Left forelimb (tissue), 1 donor: ENCODE measurements at regions not wholly inside any gene's neighbourhood (a gene's known extent, or its start where the extent isn't known, plus 50 kb on each side); places are given as distances from the start of the nearest gene placed in this dataset.

Source experiments
- DNase-seq: peaks from one replicate; pipeline ENCODE4 v3.0.0-alpha.2; 2018; ENCODE audit warnings: low spot score

GRCh38 chr20:60321601-60322000 lies 363.4 kb downstream of the CDH26 start:
- no peak for DNase-seq

DNA sequence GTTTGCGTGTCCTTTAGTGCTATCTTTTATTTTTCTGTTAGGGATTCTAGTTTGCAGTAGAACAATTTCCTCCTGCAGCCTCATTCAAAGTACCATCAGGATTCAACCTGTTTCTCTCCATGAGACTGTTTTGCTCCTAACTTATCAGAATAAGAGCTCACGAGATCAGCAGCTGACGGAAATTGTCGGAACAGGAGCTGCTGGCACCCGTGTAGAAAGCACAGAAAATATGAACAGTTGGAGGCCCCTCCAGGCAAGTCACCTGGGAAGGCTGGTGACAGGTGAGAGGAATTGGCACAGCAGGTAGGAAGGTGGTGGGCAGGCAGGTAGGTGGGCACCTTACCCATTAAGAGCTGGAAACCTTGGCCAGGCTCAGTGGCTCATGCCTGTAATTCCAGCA lies 368.6 kb downstream of the CDH26 start:
- no peak for DNase-seq

- DNase-seq, result no peak
Measured at GRCh38 chr20:60327971-60328660, 369.9 kb downstream of the CDH26 start.

- DNase-seq, result no peak
Measured at GRCh38 chr20:60330461-60330860, 372.2 kb downstream of the CDH26 start.

- no peak for DNase-seq
Measured at GRCh38 chr20:60331688-60332300, 373.6 kb downstream of the CDH26 start.

- DNase-seq, result no peak
Measured at GRCh38 chr20:60332523-60332922, 374.3 kb downstream of the CDH26 start.

- no peak for DNase-seq
Measured at GRCh38 chr20:60334911-60335310, 376.7 kb downstream of the CDH26 start.

DNA sequence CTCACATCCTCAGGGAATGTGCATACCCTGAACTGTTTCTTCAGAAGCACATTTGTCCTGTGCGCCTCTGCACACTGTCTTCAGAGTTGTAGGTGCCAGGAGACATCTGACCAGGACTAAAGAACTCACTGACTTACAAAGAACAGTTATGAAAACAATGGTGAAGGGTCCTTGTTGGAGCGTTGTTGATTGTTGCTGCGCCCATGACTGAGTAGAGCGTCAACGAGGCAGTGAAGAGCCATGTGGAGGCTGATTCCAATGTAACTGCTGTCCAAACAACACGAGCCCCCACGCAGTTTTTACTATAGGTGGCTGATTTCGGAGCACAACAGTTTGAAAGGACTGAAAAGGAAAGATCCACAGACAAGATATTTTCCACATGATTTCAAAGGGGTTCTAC lies 380.3 kb downstream of the CDH26 start:
- DNase-seq, result no peak

DNA sequence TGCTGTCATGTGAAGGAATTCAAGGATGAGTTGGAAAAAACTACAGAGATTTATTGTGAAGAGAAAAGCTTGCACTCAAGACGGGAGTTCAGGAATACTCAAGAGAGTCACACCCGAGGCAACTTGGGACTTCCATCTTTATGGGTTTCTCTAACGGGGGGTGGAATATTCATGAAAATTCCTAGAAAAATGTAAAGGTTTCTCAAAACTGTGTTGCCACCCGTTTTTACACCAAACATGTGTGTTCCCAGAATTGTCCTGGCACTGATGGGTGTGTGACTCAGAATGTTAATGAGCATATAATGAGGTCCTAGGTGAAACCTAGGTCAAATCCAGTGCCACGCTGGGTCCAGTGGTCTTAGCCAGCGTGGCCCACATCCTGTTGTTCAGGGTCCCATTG lies 381.5 kb downstream of the CDH26 start:
- no peak for DNase-seq

DNA sequence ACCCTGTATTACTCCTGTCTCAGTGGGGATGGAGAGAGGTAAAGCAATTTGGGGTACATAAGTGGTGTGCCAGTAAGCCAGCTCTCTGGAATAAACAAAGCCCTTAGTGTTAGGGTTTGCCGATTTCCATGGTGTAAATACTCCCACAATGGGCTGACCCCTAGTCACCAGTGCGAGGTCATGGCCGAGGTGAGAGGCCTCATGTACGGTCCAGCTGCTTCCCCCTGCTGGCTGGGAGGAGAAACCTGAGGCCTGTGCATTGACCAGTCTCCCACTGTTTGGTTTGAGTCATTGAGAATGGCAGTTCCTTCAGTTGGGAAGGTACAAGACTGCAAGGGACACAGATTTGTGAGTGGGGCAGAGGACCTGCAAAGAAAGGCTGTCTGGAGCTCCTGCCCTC lies 382.0 kb downstream of the CDH26 start:
- no peak for DNase-seq

DNA sequence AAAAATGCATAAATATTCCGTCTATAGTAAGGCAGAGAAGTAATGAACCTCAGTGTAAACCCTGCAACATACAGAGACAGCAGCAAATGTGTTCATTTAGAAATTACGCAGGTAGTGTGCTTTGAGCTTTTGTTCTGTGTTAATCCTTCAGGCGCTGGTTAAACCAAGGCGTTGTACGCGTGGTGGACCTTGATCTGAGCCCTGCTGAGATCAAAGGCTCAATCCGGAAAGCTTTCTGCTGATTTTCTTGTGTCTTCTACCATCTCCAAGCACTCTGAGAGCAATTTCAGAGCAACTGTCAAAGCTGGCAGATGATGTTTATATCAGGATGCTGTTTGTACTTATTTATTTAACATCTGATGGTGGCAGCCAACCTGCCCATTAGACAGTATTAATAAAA lies 382.8 kb downstream of the CDH26 start:
- DNase-seq, result no peak

DNA sequence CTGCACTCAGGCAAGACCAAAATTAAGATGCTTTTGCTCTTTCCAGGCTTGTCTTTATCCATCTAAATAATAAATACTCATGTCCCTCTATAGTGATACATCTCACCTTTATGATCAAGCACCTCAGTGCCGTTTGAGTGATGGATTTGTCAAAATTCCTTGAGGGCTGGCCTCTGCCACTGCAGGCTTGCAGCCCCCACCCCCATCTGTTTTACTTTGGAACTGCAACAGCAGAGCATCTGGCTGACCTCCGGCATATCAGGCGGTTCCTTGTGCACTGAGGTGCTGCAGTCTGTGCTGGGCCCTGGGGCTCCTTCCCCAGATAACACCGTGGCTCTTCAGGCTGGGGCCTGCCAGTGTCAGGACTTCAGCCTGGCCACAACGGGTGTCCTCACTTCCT lies 386.9 kb downstream of the CDH26 start:
- no peak for DNase-seq

DNA sequence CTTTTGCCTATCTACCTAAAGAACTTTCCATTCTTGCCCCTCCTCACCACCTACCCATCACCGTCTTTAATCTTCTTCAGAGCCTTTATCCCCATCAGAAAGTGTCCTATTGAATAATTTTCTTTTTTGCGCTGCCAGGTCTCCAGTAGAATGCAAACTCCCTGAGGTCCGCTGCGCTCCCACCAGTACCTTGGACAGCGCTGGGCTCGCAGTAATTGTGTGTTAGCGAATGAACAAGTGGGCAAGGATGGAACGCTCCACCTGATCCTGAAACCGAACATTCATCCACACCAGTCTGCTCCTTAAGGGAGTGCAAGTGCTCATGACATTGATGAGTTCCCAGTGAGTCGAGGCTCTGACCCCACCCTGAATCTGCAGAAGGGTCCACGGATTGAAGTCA lies 391.2 kb downstream of the CDH26 start:
- DNase-seq, result no peak

GRCh38 chr20:60352017-60352416 lies 393.8 kb downstream of the CDH26 start:
- no peak for DNase-seq

GRCh38 chr20:60352596-60352995 lies 394.4 kb downstream of the CDH26 start:
- DNase-seq, result no peak

GRCh38 chr20:60354024-60354580 lies 395.9 kb downstream of the CDH26 start:
- no peak for DNase-seq

GRCh38 chr20:60358101-60358500 lies 399.9 kb downstream of the CDH26 start:
- no peak for DNase-seq

- no peak for DNase-seq
Measured at GRCh38 chr20:60359010-60359409, 400.8 kb downstream of the CDH26 start.

DNA sequence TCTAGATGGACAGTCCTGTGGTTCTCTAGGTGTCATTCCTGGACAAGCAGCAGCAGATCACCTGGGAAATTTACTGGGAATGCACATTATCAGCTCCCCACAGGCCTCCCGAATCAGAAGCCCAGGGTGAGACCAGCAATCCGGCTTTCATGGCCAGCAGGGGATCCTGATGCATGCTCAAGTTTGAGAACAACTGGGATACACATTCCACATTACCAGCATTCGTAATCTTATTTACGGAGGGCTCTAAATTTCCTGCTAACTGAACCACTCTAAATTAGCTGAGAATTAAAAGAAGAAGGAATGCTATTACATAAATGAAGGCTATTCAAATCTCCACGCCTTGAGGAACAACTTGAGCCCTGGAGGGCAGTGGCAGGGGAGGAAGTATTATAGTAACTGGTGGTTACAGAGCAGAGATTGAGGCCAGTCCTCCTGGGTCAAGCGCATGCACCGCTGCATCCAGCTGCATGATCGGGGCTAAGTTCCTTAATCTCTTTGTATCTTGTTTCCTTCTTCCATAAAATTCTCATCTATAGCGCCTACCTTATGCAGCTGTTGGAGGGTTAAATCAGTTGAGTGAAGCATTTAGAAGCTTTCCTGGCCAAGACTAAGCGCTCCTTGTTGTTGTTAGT lies 403.7 kb downstream of the CDH26 start:
- DNase-seq, result no peak

DNA sequence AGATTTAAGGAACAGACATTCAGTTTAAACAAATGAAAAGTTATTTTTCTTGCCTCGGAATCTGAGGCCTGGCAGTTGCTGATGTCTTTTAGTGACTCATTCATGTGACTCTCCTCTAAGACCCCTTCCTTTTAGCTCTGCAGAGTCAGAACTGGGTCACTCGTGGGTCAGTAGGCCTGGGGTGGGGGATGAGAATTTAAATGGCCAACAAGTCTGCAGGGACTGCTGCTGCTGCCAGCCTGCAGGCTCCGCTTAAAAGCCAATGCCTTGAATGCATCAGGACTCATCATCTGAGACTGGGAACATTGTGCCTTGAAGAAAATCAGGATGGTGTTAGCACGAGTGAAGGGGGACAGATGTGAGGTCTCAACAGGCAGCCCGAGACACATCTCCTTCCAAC lies 404.3 kb downstream of the CDH26 start:
- DNase-seq, result no peak

DNA sequence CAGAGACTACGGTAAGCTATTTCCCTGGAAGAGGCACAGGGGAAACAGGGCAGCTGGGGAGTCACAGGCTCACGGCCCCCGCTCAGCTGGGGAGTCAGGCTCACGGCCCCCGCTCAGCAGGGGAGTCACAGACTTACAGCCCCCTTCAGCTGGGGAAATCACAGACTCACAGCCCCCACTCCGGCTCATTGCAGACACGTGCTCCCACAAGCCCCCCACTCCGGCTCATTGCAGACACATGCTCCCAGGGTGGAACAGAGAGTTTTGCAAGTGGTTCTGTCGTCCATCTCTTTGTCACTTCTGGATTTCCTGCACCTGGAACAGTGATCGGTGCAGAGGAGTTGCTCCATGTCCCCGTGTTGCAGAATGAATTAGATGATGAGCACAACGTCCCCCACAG lies 405.5 kb downstream of the CDH26 start:
- DNase-seq, result no peak

DNA sequence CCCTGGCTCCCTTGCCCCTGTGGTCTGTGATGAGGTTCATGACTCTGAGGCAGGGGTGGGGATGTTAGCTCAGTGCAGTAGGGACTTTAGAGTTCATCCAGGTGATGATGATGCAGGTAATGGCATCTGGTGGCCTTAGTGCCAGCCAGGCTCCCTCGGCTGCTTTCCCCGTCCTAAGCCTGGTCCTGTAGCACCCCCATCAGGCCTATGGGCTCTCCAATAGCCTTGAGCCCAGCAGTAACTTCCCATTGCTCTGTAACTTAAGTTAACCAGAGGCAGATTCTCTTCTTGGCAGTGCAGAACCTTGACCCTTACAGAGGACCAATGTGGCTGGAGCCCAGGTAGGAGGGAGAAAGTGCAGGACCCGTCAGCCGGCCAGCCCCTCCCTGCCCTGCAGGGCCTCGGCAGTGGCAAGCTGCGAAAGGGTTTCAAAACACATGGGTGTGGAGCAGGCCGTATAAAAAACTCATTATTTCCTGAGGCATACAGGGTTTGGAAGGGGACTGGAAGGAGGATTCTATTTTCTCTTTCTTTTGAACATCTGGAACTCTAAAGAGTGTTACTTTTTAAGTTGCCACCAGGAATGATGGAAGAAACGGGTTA lies 406.9 kb downstream of the CDH26 start:
- no peak for DNase-seq

GRCh38 chr20:60365882-60366281 lies 407.7 kb downstream of the CDH26 start:
- DNase-seq, result no peak
